ENCODE measurements at regions not wholly inside any gene's neighbourhood (a gene's known extent, or its start where the extent isn't known, plus 50 kb on each side); places are given as distances from the start of the nearest gene placed in this dataset.

- no peak overlapping the region for H3K4me3 ChIP-seq (ENCODE audit: low read depth, low read length)
- TF ChIP-seq CTCF (conservative IDR thresholded peaks at IDR 0.05; ENCODE audit: low read depth, low read length), result no peak
- no peak for DNase-seq (ENCODE audit: low read depth)
Measured at GRCh38 chr1:73913025-73913424, 285.0 kb downstream of the LRRIQ3 start.

GRCh38 chr1:73911849-73912248, 286.1 kb downstream of the LRRIQ3 start:
- no peak for TF ChIP-seq CTCF (conservative IDR thresholded peaks at IDR 0.05; ENCODE audit: low read depth, low read length)
- no peak for DNase-seq (ENCODE audit: low read depth)
- H3K4me3 ChIP-seq (ENCODE audit: low read depth, low read length), result no peak overlapping the region

- H3K4me3 ChIP-seq (ENCODE audit: low read depth, low read length), result no peak overlapping the region
- DNase-seq (ENCODE audit: low read depth), result no peak
- no peak for TF ChIP-seq CTCF (conservative IDR thresholded peaks at IDR 0.05; ENCODE audit: low read depth, low read length)
Measured at GRCh38 chr1:73910466-73910865, 287.5 kb downstream of the LRRIQ3 start.

- no peak overlapping the region for H3K4me3 ChIP-seq (ENCODE audit: low read depth, low read length)
- no peak for TF ChIP-seq CTCF (conservative IDR thresholded peaks at IDR 0.05; ENCODE audit: low read depth, low read length)
- no peak for DNase-seq (ENCODE audit: low read depth)
Measured at GRCh38 chr1:73910062-73910461, 287.9 kb downstream of the LRRIQ3 start.

GRCh38 chr1:73909043-73909562, 288.9 kb downstream of the LRRIQ3 start:
- no peak overlapping the region for H3K4me3 ChIP-seq (ENCODE audit: low read depth, low read length)
- no peak for TF ChIP-seq CTCF (conservative IDR thresholded peaks at IDR 0.05; ENCODE audit: low read depth, low read length)
- no peak for DNase-seq (ENCODE audit: low read depth)

GRCh38 chr1:73907051-73907450, 290.9 kb downstream of the LRRIQ3 start:
- TF ChIP-seq CTCF (conservative IDR thresholded peaks at IDR 0.05; ENCODE audit: low read depth, low read length), result no peak
- H3K4me3 ChIP-seq (ENCODE audit: low read depth, low read length), result no peak overlapping the region
- no peak for DNase-seq (ENCODE audit: low read depth)

GRCh38 chr1:73903092-73903491, 294.9 kb downstream of the LRRIQ3 start:
- no peak for TF ChIP-seq CTCF (conservative IDR thresholded peaks at IDR 0.05; ENCODE audit: low read depth, low read length)
- H3K4me3 ChIP-seq (ENCODE audit: low read depth, low read length), result no peak overlapping the region
- DNase-seq (ENCODE audit: low read depth), result no peak
